ENCODE measurements at regions not wholly inside any gene's neighbourhood (a gene's known extent, or its start where the extent isn't known, plus 50 kb on each side); places are given as distances from the start of the nearest gene placed in this dataset.
A peak's percentile ranks its signal among the peaks of the same experiment; 100 is the strongest.

DNA sequence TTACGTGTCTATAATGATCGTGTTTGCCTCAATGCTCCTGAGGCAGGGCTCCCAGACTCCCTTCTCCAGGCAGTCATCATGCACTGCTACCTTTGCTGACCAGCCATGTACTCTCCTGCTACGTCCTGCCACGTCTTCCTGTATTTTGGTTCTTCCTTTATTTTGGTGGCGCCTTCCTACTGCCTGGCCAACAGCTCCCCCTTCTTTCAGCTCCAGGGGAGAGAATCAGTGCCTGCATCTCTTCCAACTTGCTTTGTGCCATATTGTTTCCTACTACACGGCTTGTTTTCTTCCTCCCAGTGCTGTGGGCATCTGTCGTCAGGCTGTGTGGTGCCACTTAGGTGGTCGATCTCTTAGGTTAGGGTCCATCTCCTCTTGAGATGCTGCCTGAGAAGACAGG lies 96.2 kb downstream of the FGF9 start:
- Histone ChIP-seq H4K91ac (ENCODE audit: insufficient read length, low read depth, low read length) (no peak overlapping the region), H2AK5ac (ENCODE audit: insufficient read length, low read length) (no peak overlapping the region)

More for the DNA sequence above, 96.2 kb downstream of the FGF9 start:
- no peaks in the 10 kb centered on the region for H3K27me3 ChIP-seq (ENCODE audit: insufficient read depth, low read length)
- H3K4me1 Mint-ChIP-seq: peaks cover 0 to 4% of the 10 kb centered on the region in 2 experiments; a peak in 1 of 4 replicates
- no peaks in the 10 kb centered on the region for H3K23me2 ChIP-seq (ENCODE audit: insufficient read length, low read depth, low read length, poor library complexity, severe bottlenecking)
- peaks cover 5 to 6% of the 10 kb centered on the region in 2 experiments; a peak in 4 of 5 replicates for H3K9me3 Mint-ChIP-seq
- no peak overlapping the region for H3K9ac ChIP-seq (ENCODE audit: extremely low read depth, insufficient read length, low read length)
- H2BK5ac ChIP-seq (ENCODE audit: insufficient read length, low read length): no peak overlapping the region
- no peak overlapping the region for H2BK15ac ChIP-seq (ENCODE audit: low read depth, low read length)
- no peaks in the 10 kb centered on the region for H3K9me3 ChIP-seq (ENCODE audit: control insufficient read depth, low read depth, low read length)
- no peak overlapping the region for H4K5ac ChIP-seq (ENCODE audit: insufficient read length, low read depth, low read length)
- H4K20me1 ChIP-seq (ENCODE audit: control insufficient read depth, insufficient read depth, insufficient read length): no peaks in the 10 kb centered on the region
- no peak overlapping the region for H3K4me2 ChIP-seq (ENCODE audit: insufficient read depth, insufficient read length, low read length)
- no peak overlapping the region for H3K27ac Mint-ChIP-seq
- H3K27me3 Mint-ChIP-seq (ENCODE audit: low read depth): no peaks in the 10 kb centered on the region
- H2BK12ac ChIP-seq (ENCODE audit: insufficient read length, low read depth, low read length): no peak overlapping the region
- no CpG with 5 or more reads among the region's 8 CpGs for WGBS (ENCODE audit: extremely low coverage, insufficient read length, low lambda C conversion rate)
- H3K79me2 ChIP-seq (ENCODE audit: insufficient read depth, low read length): no peaks in the 10 kb centered on the region
- no peak overlapping the region for H2BK20ac ChIP-seq (ENCODE audit: low read depth, low read length, poor library complexity, severe bottlenecking)
- H2AFZ ChIP-seq (ENCODE audit: low read length): no peak overlapping the region
- H3K4me1 ChIP-seq (ENCODE audit: insufficient read depth, low read length): no peaks in the 10 kb centered on the region
- H3K36me3 Mint-ChIP-seq (ENCODE audit: insufficient read depth in 1 of 3, low read depth in 3 of 3): peaks cover 0 to 9% (median 0%) of the 10 kb centered on the region in 3 experiments; a peak in 2 of 7 replicates
- no peak overlapping the region for H2BK120ac ChIP-seq (ENCODE audit: low read depth, low read length, poor library complexity, severe bottlenecking)
- no peak overlapping the region for H3T11ph ChIP-seq (ENCODE audit: low read length)
- no peak overlapping the region for H3K4ac ChIP-seq (ENCODE audit: low read depth, low read length)
- H3K18ac ChIP-seq (ENCODE audit: insufficient read length, low read depth, low read length): no peak overlapping the region
- H4K8ac ChIP-seq (replicated peaks; ENCODE audit: insufficient read length, low read depth, low read length): no peak overlapping the region
- no peak for DNase-seq
- H3K27ac ChIP-seq (ENCODE audit: insufficient read length, low read depth, low read length): no peak overlapping the region
- H3K56ac ChIP-seq (ENCODE audit: insufficient read length, low read depth, low read length): no peak overlapping the region
- H3K79me1 ChIP-seq (ENCODE audit: insufficient read depth, low read depth, low read length, poor library complexity, severe bottlenecking): no peaks in the 10 kb centered on the region
- no peak overlapping the region for H3K14ac ChIP-seq (ENCODE audit: insufficient read depth, low read length)
- no peak overlapping the region for H3K23ac ChIP-seq (ENCODE audit: insufficient read length, low read depth, low read length)
- no peak overlapping the region for H3K4me3 Mint-ChIP-seq
- TF ChIP-seq, protein P1, sequence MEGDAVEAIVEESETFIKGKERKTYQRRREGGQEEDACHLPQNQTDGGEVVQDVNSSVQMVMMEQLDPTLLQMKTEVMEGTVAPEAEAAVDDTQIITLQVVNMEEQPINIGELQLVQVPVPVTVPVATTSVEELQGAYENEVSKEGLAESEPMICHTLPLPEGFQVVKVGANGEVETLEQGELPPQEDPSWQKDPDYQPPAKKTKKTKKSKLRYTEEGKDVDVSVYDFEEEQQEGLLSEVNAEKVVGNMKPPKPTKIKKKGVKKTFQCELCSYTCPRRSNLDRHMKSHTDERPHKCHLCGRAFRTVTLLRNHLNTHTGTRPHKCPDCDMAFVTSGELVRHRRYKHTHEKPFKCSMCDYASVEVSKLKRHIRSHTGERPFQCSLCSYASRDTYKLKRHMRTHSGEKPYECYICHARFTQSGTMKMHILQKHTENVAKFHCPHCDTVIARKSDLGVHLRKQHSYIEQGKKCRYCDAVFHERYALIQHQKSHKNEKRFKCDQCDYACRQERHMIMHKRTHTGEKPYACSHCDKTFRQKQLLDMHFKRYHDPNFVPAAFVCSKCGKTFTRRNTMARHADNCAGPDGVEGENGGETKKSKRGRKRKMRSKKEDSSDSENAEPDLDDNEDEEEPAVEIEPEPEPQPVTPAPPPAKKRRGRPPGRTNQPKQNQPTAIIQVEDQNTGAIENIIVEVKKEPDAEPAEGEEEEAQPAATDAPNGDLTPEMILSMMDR (conservative IDR thresholded peaks at IDR 0.05): peak; percentile 37; the same call in 1 of the 3 replicates
